Coronary artery (tissue), 2 donors: ENCODE measurements at regions not wholly inside any gene's neighbourhood (a gene's known extent, or its start where the extent isn't known, plus 50 kb on each side); places are given as distances from the start of the nearest gene placed in this dataset.
"Not testable (repeated sequence)": the region's sequence is repeated elsewhere in the genome, so short reads cannot be mapped to it uniquely, and the experiment has no call there.

Experiments used
- DNase-seq: peaks from one replicate; pipeline ENCODE4 v3.0.0-alpha.2; 2017; ENCODE audit warnings: low spot score
- H3K27ac ChIP-seq, 2 donors: fragments of 200-600 bp; sonication (generic); one replicate each; pipeline ENCODE4 v1.5.1; 2016 to 2019
- H3K4me3 ChIP-seq: fragments of 200-600 bp; sonication (generic); 2 replicates; pipeline ENCODE4 v1.5.1; 2016; ENCODE audit warnings: mild to moderate bottlenecking, moderate library complexity
- TF ChIP-seq, protein P1 (sequence below): fragments of 200-600 bp; sonication (generic); IDR thresholded peaks from one replicate; pipeline ENCODE4 v1.5.1; 2019; ENCODE audit warnings: antibody characterized with exemption

DNA sequence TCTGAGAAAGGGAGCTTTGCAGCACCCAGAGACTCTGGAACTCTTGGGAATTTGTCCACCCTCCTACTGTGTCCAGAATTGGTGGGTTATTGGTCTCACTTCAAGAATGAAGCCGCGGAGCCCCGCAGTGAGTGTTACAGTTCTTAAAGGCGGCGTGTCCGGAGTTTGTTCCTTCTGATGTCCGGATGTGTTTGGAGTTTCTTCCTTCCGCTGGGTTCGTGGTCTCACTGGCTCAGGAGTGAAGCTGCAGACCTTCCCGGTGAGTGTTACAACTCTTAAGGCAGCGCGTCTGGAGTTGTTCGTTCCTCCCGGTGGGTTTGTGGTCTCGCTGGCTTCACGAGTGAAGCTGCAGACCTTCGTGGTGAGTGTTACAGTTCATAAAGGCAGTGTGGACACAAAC lies 824.7 kb downstream of the LRRTM4 start:
- DNase-seq, H3K4me3 ChIP-seq, H3K27ac ChIP-seq: not testable (repeated sequence)

DNA sequence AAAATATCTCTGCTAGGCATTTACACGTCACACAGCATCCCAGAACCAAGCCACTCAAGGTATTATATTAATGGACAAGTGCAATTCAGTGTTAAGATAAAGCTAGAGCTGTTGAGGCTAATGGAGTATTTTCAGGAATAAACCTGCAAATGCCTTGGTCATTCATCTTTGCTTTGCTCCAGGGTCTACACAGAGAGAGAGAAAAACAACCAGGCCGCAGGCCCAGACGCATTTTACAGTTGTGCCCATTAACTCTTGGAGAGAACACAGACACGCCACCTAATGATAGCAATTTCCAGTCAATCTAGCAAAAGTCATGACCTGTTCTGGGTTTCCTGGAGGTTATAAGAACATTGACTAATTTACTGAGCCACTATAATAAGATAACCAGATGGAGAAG lies 829.3 kb downstream of the LRRTM4 start:
- no peak overlapping the region for H3K27ac ChIP-seq
- H3K4me3 ChIP-seq: no peak overlapping the region
- DNase-seq: no peak
- TF ChIP-seq, protein P1, sequence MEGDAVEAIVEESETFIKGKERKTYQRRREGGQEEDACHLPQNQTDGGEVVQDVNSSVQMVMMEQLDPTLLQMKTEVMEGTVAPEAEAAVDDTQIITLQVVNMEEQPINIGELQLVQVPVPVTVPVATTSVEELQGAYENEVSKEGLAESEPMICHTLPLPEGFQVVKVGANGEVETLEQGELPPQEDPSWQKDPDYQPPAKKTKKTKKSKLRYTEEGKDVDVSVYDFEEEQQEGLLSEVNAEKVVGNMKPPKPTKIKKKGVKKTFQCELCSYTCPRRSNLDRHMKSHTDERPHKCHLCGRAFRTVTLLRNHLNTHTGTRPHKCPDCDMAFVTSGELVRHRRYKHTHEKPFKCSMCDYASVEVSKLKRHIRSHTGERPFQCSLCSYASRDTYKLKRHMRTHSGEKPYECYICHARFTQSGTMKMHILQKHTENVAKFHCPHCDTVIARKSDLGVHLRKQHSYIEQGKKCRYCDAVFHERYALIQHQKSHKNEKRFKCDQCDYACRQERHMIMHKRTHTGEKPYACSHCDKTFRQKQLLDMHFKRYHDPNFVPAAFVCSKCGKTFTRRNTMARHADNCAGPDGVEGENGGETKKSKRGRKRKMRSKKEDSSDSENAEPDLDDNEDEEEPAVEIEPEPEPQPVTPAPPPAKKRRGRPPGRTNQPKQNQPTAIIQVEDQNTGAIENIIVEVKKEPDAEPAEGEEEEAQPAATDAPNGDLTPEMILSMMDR: no peak

DNA sequence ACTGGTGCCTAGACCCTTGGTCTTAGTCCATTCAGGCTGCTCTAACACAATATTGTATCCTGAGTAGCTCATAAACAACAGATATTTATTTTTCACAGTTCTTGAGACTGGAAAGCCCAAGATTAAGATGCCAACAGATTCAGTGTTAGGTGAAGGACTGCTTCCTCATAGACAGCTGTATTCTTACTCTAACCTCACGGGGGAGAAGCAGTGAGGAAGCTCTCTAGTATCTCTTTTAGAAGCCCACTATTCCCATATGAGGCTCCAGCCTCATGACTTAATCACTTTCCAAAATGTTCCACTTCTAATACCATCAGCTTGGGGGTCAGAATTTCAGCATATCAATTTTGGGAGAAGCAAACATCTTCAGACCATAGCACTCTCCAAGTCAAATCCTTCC lies 833.4 kb downstream of the LRRTM4 start:
- H3K27ac ChIP-seq: no peak overlapping the region
- H3K4me3 ChIP-seq: no peak overlapping the region
- DNase-seq: no peak

DNA sequence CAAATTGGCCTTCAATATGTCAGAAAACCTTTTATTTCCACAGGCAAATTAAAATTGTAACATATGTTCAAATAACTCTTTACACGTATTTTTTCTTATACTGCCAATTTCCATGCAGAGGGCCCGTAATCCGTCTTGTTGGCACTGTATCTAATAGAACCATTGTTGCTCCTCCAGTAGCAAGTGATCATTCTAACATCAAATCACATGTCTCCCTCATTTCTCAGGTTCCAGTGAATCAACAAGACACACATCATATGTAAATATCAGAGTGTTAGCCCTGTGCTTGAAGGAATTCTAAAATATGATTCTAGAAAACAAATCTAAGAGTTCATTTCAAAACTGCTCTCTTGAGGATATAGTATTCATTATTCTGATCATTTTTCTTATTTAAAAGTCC lies 834.3 kb downstream of the LRRTM4 start:
- Histone ChIP-seq H3K4me3 (no peak overlapping the region), H3K27ac (no peak overlapping the region)
- TF ChIP-seq, protein P1: no peak
- DNase-seq: no peak

More for the DNA sequence above, 833.4 kb downstream of the LRRTM4 start:
- TF ChIP-seq, protein P1: no peak

DNA sequence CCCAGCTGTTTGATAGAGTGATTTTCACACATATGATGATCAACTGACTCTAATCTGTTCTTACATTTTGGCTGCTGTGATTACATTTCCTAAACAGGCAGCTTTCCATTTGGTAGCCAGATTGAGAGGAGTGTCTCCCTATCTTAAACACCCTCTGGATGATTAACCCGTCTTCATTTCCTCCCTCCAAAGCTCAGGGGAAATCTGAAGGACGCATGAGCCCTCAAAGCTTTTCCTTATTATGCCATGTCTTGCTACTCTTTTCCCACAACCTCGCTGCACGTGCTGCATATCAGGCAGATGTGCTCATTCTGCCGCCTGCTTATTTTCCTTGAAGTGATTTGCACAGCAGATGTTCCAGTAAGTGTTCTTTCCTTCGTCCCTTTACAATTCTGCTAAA lies 837.4 kb downstream of the LRRTM4 start:
- no peak overlapping the region for H3K4me3 ChIP-seq
- TF ChIP-seq, protein P1: no peak
- DNase-seq: no peak
- no peak overlapping the region for H3K27ac ChIP-seq

DNA sequence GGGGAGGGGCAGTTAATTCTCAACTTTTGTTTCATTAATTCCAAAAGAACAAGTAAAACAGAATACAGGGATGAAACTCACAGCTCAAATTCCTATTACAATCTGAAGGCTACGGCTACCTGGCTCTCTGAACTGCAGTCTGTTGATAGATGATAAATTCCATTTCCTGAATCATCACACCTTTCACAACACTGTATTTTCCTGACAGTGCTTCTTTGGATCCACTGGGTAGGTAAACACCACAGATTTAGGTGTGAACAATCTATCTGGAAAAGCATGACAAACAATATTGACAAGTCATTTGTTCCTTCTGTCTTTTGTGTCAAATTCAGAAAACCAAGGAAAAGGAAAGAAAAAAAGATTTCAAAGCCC lies 843.2 kb downstream of the LRRTM4 start:
- Histone ChIP-seq H3K27ac (no peak overlapping the region), H3K4me3 (no peak overlapping the region)
- no peak for DNase-seq
- TF ChIP-seq, protein P1: no peak

DNA sequence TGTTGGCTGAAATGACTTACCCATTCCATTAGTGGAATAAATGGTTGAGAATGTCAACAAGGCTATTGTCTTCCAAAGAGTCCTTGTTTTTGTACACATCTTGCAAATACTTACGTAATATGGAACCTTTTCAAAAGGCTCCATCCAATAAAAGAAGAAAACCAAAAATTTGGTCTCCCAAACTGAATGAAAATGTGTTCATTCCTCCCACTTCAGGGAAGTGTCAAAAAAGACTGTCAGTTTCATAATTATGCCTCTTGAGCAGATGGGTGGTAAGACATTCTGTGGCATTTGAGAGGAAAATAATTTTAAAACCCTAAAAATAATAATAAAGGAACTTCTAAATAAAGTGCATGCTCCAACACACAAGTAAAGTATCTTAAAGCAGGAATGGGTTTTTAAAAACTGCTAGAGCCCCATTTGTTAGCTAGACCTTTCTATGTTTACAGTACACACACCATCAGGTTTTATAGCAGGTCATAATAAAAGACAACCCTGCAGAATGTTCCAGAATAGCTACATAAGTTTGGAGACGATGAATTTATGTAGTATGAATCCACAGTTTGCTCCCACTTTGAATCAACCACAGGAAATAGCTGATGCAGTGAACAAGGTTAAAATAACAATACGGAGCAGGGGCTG lies 843.7 kb downstream of the LRRTM4 start:
- no peak overlapping the region for H3K27ac ChIP-seq
- no peak overlapping the region for H3K4me3 ChIP-seq
- TF ChIP-seq, protein P1: no peak
- no peak for DNase-seq
